ENCODE measurements at regions not wholly inside any gene's neighbourhood (a gene's known extent, or its start where the extent isn't known, plus 50 kb on each side); places are given as distances from the start of the nearest gene placed in this dataset.

DNA sequence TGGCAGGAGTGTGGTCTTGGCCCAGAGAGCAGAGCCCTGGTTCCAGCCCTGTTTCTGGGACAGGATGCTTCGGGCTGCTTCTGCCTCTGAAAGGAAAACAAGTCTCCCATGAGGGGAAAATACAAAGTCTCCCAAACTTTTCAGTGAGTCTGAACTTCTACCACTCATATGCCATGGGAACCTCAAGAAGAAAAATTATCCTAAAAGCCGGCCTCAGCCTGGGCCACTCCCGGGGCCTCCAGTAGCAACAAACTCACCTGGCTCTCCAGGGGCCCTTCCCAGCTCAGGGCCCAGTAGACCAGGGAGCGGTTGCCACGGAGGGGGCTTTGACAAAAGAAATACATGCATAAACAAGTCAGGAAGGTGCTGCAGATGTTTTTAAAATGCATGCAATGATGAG is 289.2 kb upstream of the HDAC4 start:
- peaks cover 16% of the 10 kb centered on the region for H3K27me3 Mint-ChIP-seq
- no peak overlapping the region for H3K4me3 ChIP-seq (ENCODE audit: low read length)
- no peaks in the 10 kb centered on the region for H3K36me3 Mint-ChIP-seq (ENCODE audit: low read depth)
- ChIA-PET POLR2A (no interaction called here), CTCF (no interaction called here)
- DNase-seq, result no peak
- H3K27ac Mint-ChIP-seq, result no peak overlapping the region
- no peak for ATAC-seq (ENCODE audit: poor library complexity)
- no peaks in the 10 kb centered on the region for H3K27me3 ChIP-seq (ENCODE audit: control insufficient read depth in 1 of 2, insufficient read depth in 2 of 2, low read length in 2 of 2)
- H3K36me3 ChIP-seq (ENCODE audit: insufficient read depth, low read length), result no peaks in the 10 kb centered on the region
- no peak overlapping the region for H3K27ac ChIP-seq (ENCODE audit: low read depth in 1 of 2, low read length in 2 of 2)
- TF ChIP-seq, protein P1, sequence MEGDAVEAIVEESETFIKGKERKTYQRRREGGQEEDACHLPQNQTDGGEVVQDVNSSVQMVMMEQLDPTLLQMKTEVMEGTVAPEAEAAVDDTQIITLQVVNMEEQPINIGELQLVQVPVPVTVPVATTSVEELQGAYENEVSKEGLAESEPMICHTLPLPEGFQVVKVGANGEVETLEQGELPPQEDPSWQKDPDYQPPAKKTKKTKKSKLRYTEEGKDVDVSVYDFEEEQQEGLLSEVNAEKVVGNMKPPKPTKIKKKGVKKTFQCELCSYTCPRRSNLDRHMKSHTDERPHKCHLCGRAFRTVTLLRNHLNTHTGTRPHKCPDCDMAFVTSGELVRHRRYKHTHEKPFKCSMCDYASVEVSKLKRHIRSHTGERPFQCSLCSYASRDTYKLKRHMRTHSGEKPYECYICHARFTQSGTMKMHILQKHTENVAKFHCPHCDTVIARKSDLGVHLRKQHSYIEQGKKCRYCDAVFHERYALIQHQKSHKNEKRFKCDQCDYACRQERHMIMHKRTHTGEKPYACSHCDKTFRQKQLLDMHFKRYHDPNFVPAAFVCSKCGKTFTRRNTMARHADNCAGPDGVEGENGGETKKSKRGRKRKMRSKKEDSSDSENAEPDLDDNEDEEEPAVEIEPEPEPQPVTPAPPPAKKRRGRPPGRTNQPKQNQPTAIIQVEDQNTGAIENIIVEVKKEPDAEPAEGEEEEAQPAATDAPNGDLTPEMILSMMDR (IDR thresholded peaks at IDR 0.05), result no peak
- H3K9me3 ChIP-seq (ENCODE audit: control insufficient read depth in 1 of 2, insufficient read depth in 1 of 2, low read length in 2 of 2), result peaks cover 0 to 7% of the 10 kb centered on the region in 2 experiments
- H3K9me3 Mint-ChIP-seq, result no peaks in the 10 kb centered on the region
- intact Hi-C loops (cut with DNase I, micrococcal nuclease), result no loop called here
- H3K4me1 ChIP-seq (ENCODE audit: insufficient read depth, low read length), result no peaks in the 10 kb centered on the region
- H3K4me3 Mint-ChIP-seq, result no peak overlapping the region
- H3K4me1 Mint-ChIP-seq (ENCODE audit: low read depth), result no peaks in the 10 kb centered on the region

DNA sequence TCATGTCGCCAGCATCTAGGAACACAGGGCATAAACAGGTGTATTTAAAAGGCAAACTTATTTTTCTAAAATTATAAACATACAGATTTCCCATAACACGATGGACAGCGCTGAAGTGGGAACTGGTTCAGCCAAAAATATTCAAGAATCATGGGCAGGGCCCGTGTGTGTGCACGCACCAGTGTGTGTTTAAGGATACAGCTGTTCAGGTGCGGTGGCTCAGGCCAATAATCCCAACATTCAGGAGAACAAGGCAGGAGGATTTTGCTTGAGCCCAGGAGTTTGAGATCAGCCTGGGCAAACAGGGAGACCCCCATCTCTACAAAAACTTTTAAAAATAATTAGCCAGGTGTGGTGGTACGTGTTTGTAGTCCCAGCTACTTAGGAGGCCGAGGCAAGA is 288.6 kb upstream of the HDAC4 start:
- Mint-ChIP-seq H3K4me1 (ENCODE audit: low read depth) (no peaks in the 10 kb centered on the region), H3K36me3 (ENCODE audit: low read depth) (no peaks in the 10 kb centered on the region), H3K4me3 (no peak overlapping the region), H3K27me3 (peaks cover 18% of the 10 kb centered on the region), H3K9me3 (no peaks in the 10 kb centered on the region), H3K27ac (no peak overlapping the region)
- H3K4me1 ChIP-seq (ENCODE audit: insufficient read depth, low read length), result no peaks in the 10 kb centered on the region
- TF ChIP-seq, protein P1 (IDR thresholded peaks at IDR 0.05), result no peak
- ATAC-seq (ENCODE audit: poor library complexity) (no peak), DNase-seq (no peak)
- H3K9me3 ChIP-seq (ENCODE audit: control insufficient read depth in 1 of 2, insufficient read depth in 1 of 2, low read length in 2 of 2), result peaks cover 0 to 7% of the 10 kb centered on the region in 2 experiments
- no peak overlapping the region for H3K27ac ChIP-seq (ENCODE audit: low read depth in 1 of 2, low read length in 2 of 2)
- intact Hi-C loops (cut with DNase I, micrococcal nuclease), result no loop called here
- ChIA-PET CTCF (no interaction called here), POLR2A (no interaction called here)
- no peaks in the 10 kb centered on the region for H3K27me3 ChIP-seq (ENCODE audit: control insufficient read depth in 1 of 2, insufficient read depth in 2 of 2, low read length in 2 of 2)
- H3K4me3 ChIP-seq (ENCODE audit: low read length), result no peak overlapping the region
- no peaks in the 10 kb centered on the region for H3K36me3 ChIP-seq (ENCODE audit: insufficient read depth, low read length)

DNA sequence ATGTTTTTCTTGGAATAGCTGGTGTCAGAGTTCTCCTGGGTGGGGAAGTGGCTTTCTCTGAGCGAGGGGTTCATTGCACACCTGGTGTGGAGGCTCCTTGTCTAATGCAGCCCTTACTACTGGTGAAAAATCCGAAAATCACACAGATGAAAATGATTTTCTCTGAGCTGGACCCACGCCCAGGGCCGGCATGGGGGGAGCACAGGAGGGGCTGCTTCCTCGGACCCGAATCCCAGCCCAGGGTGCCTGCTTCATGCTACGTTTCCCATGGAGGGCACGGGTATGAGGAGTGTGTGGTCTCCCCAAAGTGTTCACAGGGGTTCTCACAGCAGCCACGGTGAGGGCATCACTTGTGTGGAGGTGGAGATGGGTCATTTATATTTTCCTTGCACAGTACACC is 288.0 kb upstream of the HDAC4 start:
- peak in 1 of 14 experiments; percentile 24 for DNase-seq
- H3K4me1 Mint-ChIP-seq (ENCODE audit: low read depth), result no peaks in the 10 kb centered on the region
- ChIA-PET POLR2A (no interaction called here), CTCF (no interaction called here)
- intact Hi-C loops (cut with DNase I, micrococcal nuclease), result no loop called here
- Histone ChIP-seq H3K27me3 (ENCODE audit: control insufficient read depth in 1 of 2, insufficient read depth in 2 of 2, low read length in 2 of 2) (no peaks in the 10 kb centered on the region), H3K4me1 (ENCODE audit: insufficient read depth, low read length) (no peaks in the 10 kb centered on the region), H3K4me3 (ENCODE audit: low read length) (no peak overlapping the region), H3K36me3 (ENCODE audit: insufficient read depth, low read length) (no peaks in the 10 kb centered on the region), H3K9me3 (ENCODE audit: control insufficient read depth in 1 of 2, insufficient read depth in 1 of 2, low read length in 2 of 2) (peaks cover 0 to 7% of the 10 kb centered on the region in 2 experiments), H3K27ac (ENCODE audit: low read depth in 1 of 2, low read length in 2 of 2) (no peak overlapping the region)
- TF ChIP-seq, protein P1 (IDR thresholded peaks at IDR 0.05), result no peak
- no peaks in the 10 kb centered on the region for H3K36me3 Mint-ChIP-seq (ENCODE audit: low read depth)
- H3K9me3 Mint-ChIP-seq, result no peaks in the 10 kb centered on the region
- no peak overlapping the region for H3K4me3 Mint-ChIP-seq
- H3K27me3 Mint-ChIP-seq, result peaks cover 23% of the 10 kb centered on the region
- ATAC-seq (ENCODE audit: poor library complexity), result no peak
- no peak overlapping the region for H3K27ac Mint-ChIP-seq
